Peyer's patch (tissue), 4 donors: ENCODE measurements at regions not wholly inside any gene's neighbourhood (a gene's known extent, or its start where the extent isn't known, plus 50 kb on each side); places are given as distances from the start of the nearest gene placed in this dataset.

Source experiments
- CTCF ChIP-seq, 6 experiments: fragments of 450-650 bp in 4 of 6; fragments of 200-600 bp in 2 of 6; sonication (generic) in 1 of 6; IDR thresholded peaks; one replicate each; pipeline ENCODE4 v1.5.1; 2017 to 2019; ENCODE audit warnings: antibody characterized with exemption in 6 of 6, mild to moderate bottlenecking in 3 of 6, moderate library complexity in 1 of 6
- POLR2A ChIP-seq, 2 donors: fragments of 450-650 bp; IDR thresholded peaks; one replicate each; pipeline ENCODE4 v1.5.1; 2017; ENCODE audit warnings: antibody characterized with exemption in 2 of 2, mild to moderate bottlenecking in 2 of 2, moderate library complexity in 2 of 2

GRCh38 chr7:67597161-67597560, 600.5 kb downstream of the TYW1 start:
- TF ChIP-seq CTCF (IDR thresholded peaks at IDR 0.05) (no peak), POLR2A (IDR thresholded peaks at IDR 0.05) (no peak)
